ENCODE measurements at regions not wholly inside any gene's neighbourhood (a gene's known extent, or its start where the extent isn't known, plus 50 kb on each side); places are given as distances from the start of the nearest gene placed in this dataset.

GRCh38 chr12:86523844-86524243, 267.7 kb upstream of the MGAT4C start:
- BruUV-seq (replicated peaks), result no TSS peak
- Histone ChIP-seq H3K27me3 (ENCODE audit: control insufficient read depth in 2 of 2, insufficient read depth in 2 of 2, low read length in 2 of 2) (no peaks in the 10 kb centered on the region), H3K4me3 (replicated peaks in 1 of 3; ENCODE audit: insufficient read depth in 1 of 3, low read depth in 1 of 3, low read length in 3 of 3) (no peak overlapping the region), H3K9me1 (replicated peaks; ENCODE audit: control insufficient read depth, extremely low read depth, insufficient read depth, low read length) (no peaks in the 10 kb centered on the region), H2AFZ (ENCODE audit: low read depth, low read length) (no peak overlapping the region), H3K4me1 (ENCODE audit: control insufficient read depth, extremely low read depth, insufficient read depth, low read length) (no peaks in the 10 kb centered on the region), H3K79me2 (ENCODE audit: control insufficient read depth, insufficient read depth, low read length) (no peaks in the 10 kb centered on the region), H3K9ac (replicated peaks; ENCODE audit: extremely low read depth, insufficient read depth, low read length) (no peak overlapping the region), H3K9me3 (replicated peaks; ENCODE audit: control insufficient read depth, insufficient read depth, low read length) (no peaks in the 10 kb centered on the region), H3K4me2 (ENCODE audit: insufficient read depth, low read length) (no peak overlapping the region), H4K20me1 (replicated peaks; ENCODE audit: control insufficient read depth, extremely low read depth, insufficient read depth, low read length) (no peaks in the 10 kb centered on the region), H3K36me3 (ENCODE audit: control insufficient read depth in 2 of 2, extremely low read depth in 1 of 2, insufficient read depth in 2 of 2, low read length in 2 of 2) (no peaks in the 10 kb centered on the region), H3K27ac (ENCODE audit: insufficient read depth, low read depth, low read length) (no peak overlapping the region)
- intact Hi-C loops (cut with micrococcal nuclease) (no loop called here), dilution Hi-C loops (cut with MboI; ENCODE audit: extremely low pct_ligation_motif_present, low sequenced_read_pairs) (no loop called here)
- ChIA-PET POLR2A (no interaction called here), CTCF (no interaction called here)
- FAIRE-seq, result no peak
- TF ChIP-seq MAX (IDR thresholded peaks at IDR 0.05; ENCODE audit: insufficient read depth, insufficient read length) (no peak), CTCF (IDR thresholded peaks at IDR 0.05; ENCODE audit: extremely low read depth in 1 of 2, insufficient read depth in 1 of 2, low read depth in 1 of 2, low read length in 2 of 2) (no peak), FOS (IDR thresholded peaks at IDR 0.05; ENCODE audit: borderline replicate concordance, insufficient read depth, low read length) (no peak), MYC (IDR thresholded peaks at IDR 0.05; ENCODE audit: low read depth, low read length) (no peak), JUN (IDR thresholded peaks at IDR 0.05; ENCODE audit: borderline replicate concordance, insufficient read depth, insufficient read length, low read depth) (no peak), POLR2AphosphoS5 (IDR thresholded peaks at IDR 0.05; ENCODE audit: insufficient read depth, low read depth, low read length) (no peak), EZH2 (IDR thresholded peaks at IDR 0.05; ENCODE audit: borderline replicate concordance, low read depth, low read length, severe bottlenecking) (no peak), GATA2 (IDR thresholded peaks at IDR 0.05; ENCODE audit: insufficient read depth, insufficient read length, low read depth, low read length) (no peak), POLR2A (IDR thresholded peaks at IDR 0.05; ENCODE audit: low read depth, low read length) (no peak)
- DNase-seq (ENCODE audit: low read depth, low spot score), result no peak

All from endothelial cell of umbilical vein (primary cell).